Right lobe of liver (tissue), 4 donors: ENCODE measurements at regions not wholly inside any gene's neighbourhood (a gene's known extent, or its start where the extent isn't known, plus 50 kb on each side); places are given as distances from the start of the nearest gene placed in this dataset.

Source experiments
- CTCF ChIP-seq, 4 donors: fragments of 200-600 bp in 3 of 4; fragments of 450-650 bp in 1 of 4; IDR thresholded peaks; one replicate each; pipeline versions ENCODE4 v1.5.1 to v1.8.0; 2016 to 2022; ENCODE audit warnings: antibody characterized with exemption in 4 of 4, mild to moderate bottlenecking in 2 of 4
- POLR2A ChIP-seq: fragments of 450-650 bp; IDR thresholded peaks from one replicate; pipeline ENCODE4 v1.6.1; 2017; ENCODE audit warnings: antibody characterized with exemption, mild to moderate bottlenecking
- donor health status: DM: no; HTN: no; CAD: no.
- donor health status: DM: no; HTN: no; CAD: no.
- donor health status: DM: no; HTN: yes; CAD: no.

GRCh38 chr12:107480836-107481608 lies 204.6 kb upstream of the PWP1 start:
- no peak for TF ChIP-seq CTCF (IDR thresholded peaks at IDR 0.05)
- TF ChIP-seq POLR2A, result no peak
